Aorta (tissue), 5 donors: ENCODE measurements at regions not wholly inside any gene's neighbourhood (a gene's known extent, or its start where the extent isn't known, plus 50 kb on each side); places are given as distances from the start of the nearest gene placed in this dataset.

Source experiments
- ATAC-seq: fragments of 200-7000 bp; cut with Tn5 transposase; one replicate; pipeline ENCODE4 v1.9.1; 2022; ENCODE audit warnings: moderate library complexity; ENCODE audit not compliant: low FRiP score
- DNase-seq, 2 donors: peaks; one replicate each; pipeline ENCODE4 v3.0.0-alpha.2; 2020
- H3K27ac ChIP-seq, 2 donors: one replicate each; pipeline ENCODE4 v1.5.1; 2013; ENCODE audit warnings: low read length in 2 of 2, mild to moderate bottlenecking in 2 of 2, moderate library complexity in 2 of 2, control low read depth in 1 of 2, inconsistent platforms in 1 of 2, low read depth in 1 of 2
- H3K27me3 ChIP-seq, 2 donors: one replicate each; pipeline ENCODE4 v1.6.1; 2013; ENCODE audit warnings: control low read depth in 1 of 2, low read length in 1 of 2, mild to moderate bottlenecking in 1 of 2, moderate library complexity in 1 of 2; ENCODE audit not compliant: insufficient read depth in 2 of 2, control insufficient read depth in 1 of 2
- H3K36me3 ChIP-seq, 2 donors: one replicate each; pipeline ENCODE4 v1.6.1; 2013; ENCODE audit warnings: control low read depth in 1 of 2, low read length in 1 of 2, mild to moderate bottlenecking in 1 of 2; ENCODE audit not compliant: insufficient read depth in 2 of 2, control insufficient read depth in 1 of 2
- H3K4me1 ChIP-seq, 2 donors: one replicate each; pipeline ENCODE4 v1.6.1; 2013; ENCODE audit warnings: low read length in 2 of 2, control low read depth in 1 of 2, mild to moderate bottlenecking in 1 of 2, moderate library complexity in 1 of 2; ENCODE audit not compliant: insufficient read depth in 2 of 2, control insufficient read depth in 1 of 2
- H3K4me3 ChIP-seq, 2 donors: one replicate each; pipeline ENCODE4 v1.5.1; 2013; ENCODE audit warnings: low read length in 2 of 2, control low read depth in 1 of 2, mild to moderate bottlenecking in 1 of 2
- H3K9me3 ChIP-seq: one replicate; pipeline ENCODE4 v1.6.1; 2013; ENCODE audit warnings: mild to moderate bottlenecking, low read length; ENCODE audit not compliant: control insufficient read depth
- WGBS, 2 donors: extraction: QIAGEN DNeasy Blood & Tissue Kit; methylation state at CpG; one replicate each; pipeline ENCODE4 v1.1.7; 2013; 5-methylcytosine and 5-hydroxymethylcytosine counted together
- intact Hi-C, 2 donors: fragments of 100-400 bp; cut with DNase I; formaldehyde crosslinking; loops; one replicate each; pipeline versions ENCODE4 v1.14.2 to v1.15.0; 2022
- donor health status: healthy with polysubstance abuse.
- donor health status: Bipolar disorder and iron deficiency.
- donor health status: DM: no; HTN: no; CAD: no.
- donor health status: DM: no; HTN: no; CAD: no.
- donor health status: DM: yes; HTN: yes; CAD: no.

DNA sequence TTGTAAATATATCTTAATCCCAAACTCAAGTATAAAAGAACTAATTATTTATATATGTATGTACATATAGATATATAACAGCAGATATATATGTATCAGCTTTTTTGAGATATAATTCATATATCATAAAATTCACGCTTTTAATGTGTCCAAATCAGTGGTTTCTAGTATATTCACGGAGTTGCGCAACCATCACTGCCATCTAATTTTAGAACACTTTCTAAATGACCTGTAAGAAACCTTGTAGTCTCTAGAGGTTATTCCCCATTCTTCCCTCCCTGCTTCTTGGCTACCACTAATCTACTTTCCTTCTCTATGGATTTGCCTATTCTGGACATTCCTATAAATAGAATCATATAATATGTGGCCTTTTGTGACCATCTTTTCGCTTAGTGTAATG lies 163.5 kb upstream of the TCF4 start:
- H3K27me3 ChIP-seq: no peaks in the 10 kb centered on the region
- intact Hi-C loops: no loop called here
- no peaks in the 10 kb centered on the region for H3K36me3 ChIP-seq
- DNase-seq: no peak
- no peaks in the 10 kb centered on the region for H3K4me1 ChIP-seq
- H3K4me3 ChIP-seq: no peak overlapping the region
- H3K27ac ChIP-seq: no peak overlapping the region
- ATAC-seq: no peak
- 89% methylated on average over 4 of the region's 4 CpGs for WGBS, 2 donors
- H3K9me3 ChIP-seq: no peaks in the 10 kb centered on the region

DNA sequence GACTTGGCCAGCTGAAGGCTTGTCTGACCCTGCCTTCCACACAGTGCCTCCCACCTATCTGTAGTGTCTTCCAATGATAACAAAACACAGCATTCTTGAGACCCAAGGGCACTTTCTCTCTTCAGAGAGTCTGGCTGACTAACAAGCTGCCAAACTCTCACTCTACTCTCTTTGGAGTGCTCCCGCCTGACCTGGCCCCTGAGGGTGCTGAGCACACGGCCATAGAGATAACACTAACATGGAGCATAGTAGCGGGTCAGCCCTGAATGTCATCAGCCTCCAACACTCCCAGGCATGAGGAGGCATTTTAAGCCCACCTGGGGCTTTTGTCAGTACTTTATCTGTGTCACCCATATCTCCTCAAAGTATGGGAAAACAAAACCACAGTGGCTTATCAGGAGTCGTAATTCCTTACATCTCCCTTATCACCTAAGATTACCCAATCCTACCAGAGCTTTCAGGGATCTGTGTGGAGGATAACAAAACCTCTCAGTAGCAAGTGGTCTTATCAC lies 160.3 kb upstream of the TCF4 start:
- DNase-seq: no peak
- no peak for ATAC-seq
- no peaks in the 10 kb centered on the region for H3K36me3 ChIP-seq
- no peak overlapping the region for H3K27ac ChIP-seq
- no peaks in the 10 kb centered on the region for H3K4me1 ChIP-seq
- no peaks in the 10 kb centered on the region for H3K9me3 ChIP-seq
- WGBS, 2 donors: 88 to 93% methylated on average over 4 of the region's 4 CpGs
- no peaks in the 10 kb centered on the region for H3K27me3 ChIP-seq
- H3K4me3 ChIP-seq: no peak overlapping the region
- intact Hi-C loops: no loop called here

DNA sequence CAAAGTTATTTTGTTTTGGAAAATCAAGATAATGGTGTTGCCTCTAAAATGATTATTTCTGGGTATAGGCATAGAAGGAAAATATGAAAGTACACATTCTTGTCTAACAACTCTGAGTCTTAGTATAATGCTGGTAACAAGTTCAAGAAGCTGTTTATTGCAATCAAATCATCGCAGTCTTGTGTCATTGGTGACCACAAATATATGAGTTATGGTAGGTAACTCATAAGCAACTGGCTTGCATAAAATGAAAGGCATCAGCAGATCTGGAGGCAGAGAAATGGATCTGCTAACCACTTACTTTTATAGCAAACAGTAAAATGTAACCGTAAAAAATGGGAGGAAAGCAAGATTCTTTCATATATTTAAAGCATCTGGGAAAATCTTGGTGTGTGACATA lies 156.2 kb upstream of the TCF4 start:
- H3K27ac ChIP-seq: no peak overlapping the region
- no peaks in the 10 kb centered on the region for H3K27me3 ChIP-seq
- H3K36me3 ChIP-seq: no peaks in the 10 kb centered on the region
- intact Hi-C loops: no loop called here
- ATAC-seq (no peak), DNase-seq (no peak)
- H3K4me1 ChIP-seq: no peaks in the 10 kb centered on the region
- 90 to 93% methylated on average over 2 of the region's 2 CpGs for WGBS, 2 donors
- no peak overlapping the region for H3K4me3 ChIP-seq
- peaks cover 4% of the 10 kb centered on the region for H3K9me3 ChIP-seq

DNA sequence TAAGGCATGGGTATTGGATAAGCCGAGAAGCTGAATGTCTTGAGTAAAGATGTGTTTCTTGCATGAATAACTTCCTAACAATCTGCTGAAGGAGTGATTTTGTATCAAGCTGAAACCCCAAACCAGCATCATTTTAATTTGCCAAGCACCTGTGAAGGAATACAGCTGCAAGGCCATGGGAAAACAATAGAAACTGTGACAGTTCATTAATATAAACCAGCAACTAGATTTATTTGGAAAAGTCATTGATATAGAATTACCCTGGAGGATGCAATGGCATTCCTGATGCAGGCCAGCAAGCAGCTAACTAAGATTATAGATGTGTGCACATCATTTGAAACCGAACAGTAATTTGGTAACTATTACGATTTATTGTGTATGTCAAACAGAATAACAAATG lies 155.7 kb upstream of the TCF4 start:
- H3K4me3 ChIP-seq: no peak overlapping the region
- H3K36me3 ChIP-seq: no peaks in the 10 kb centered on the region
- 88 to 93% methylated on average over 3 of the region's 3 CpGs for WGBS, 2 donors
- no peaks in the 10 kb centered on the region for H3K4me1 ChIP-seq
- no peaks in the 10 kb centered on the region for H3K27me3 ChIP-seq
- intact Hi-C loops: no loop called here
- ATAC-seq (no peak), DNase-seq (no peak)
- H3K27ac ChIP-seq: no peak overlapping the region
- peaks cover 4% of the 10 kb centered on the region for H3K9me3 ChIP-seq

DNA sequence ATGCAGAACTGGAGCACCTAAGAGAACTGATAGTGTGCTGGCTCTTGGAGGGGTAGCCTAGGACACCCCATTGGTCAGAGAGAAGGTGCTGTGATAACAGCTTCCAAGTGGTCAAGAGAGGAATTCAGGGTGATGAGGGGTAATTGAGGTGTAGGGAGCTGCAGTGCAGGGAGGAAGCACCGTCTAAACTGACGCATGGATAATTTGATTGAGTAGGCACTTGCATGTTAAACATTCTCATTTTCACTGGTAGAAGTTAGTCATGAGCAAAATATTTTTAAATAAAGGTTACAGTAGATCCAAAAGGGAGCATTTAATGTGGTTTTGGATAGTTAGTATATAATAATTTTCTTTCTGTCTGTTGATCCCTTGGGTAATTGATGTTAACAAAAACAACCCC lies 155.1 kb upstream of the TCF4 start:
- Histone ChIP-seq H3K27ac (no peak overlapping the region), H3K4me1 (no peaks in the 10 kb centered on the region), H3K27me3 (no peaks in the 10 kb centered on the region), H3K4me3 (no peak overlapping the region), H3K36me3 (no peaks in the 10 kb centered on the region), H3K9me3 (peaks cover 4% of the 10 kb centered on the region)
- intact Hi-C loops: no loop called here
- 81 to 89% methylated on average over 2 of the region's 2 CpGs for WGBS, 2 donors
- DNase-seq: no peak
- ATAC-seq: no peak

DNA sequence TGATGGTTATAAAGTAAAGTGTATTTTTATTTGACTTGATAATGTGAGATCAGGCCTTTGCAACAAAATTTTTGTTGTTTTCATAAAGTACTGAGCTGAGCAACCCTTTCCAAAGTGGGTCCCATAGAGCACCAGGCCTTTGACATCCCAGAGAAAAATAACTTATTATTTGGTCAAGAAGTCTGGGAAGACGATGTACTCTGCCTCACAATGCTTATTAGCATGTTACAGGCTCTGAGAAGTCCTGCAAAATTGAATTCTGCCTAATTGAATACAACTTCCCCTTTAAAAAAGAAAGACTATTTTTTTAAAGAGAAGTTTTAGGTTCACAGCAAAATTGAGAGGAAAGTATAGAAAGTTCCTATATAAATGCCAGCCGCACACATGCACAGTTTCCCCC lies 151.5 kb upstream of the TCF4 start:
- WGBS, 2 donors: 79 to 91% methylated on average over 2 of the region's 2 CpGs
- no peak overlapping the region for H3K4me3 ChIP-seq

DNA sequence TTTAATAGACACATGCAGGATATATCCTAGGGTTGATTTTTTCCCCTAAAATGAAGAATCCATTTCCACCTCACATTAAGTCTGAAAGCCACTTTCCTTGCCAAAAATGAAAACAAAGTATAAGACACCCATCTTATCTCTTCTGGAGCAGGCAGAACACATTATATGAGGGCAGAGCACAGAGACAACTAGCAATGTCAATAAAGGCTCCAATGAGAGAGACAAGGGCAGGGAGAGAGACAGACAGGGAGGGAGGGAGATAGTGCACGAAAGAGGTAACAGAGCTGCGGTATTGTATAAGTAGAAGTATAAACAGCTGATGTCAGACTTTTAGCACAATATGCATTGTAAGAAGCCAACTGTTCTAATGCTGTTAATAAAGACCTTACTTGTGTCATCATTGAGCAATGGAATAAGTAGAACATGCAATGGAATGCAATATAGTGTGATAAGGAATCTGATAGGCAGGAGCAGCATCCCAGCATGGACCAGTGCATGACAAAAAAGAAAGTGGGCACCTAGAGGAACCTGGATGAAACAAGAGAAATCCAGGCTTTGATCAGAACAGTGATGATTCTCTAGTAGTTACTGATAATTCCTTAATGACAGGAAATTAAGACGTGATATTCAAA lies 150.6 kb upstream of the TCF4 start:
- intact Hi-C loops: no loop called here
- no peak for ATAC-seq
- H3K4me3 ChIP-seq: no peak overlapping the region
- H3K9me3 ChIP-seq: peaks cover 4% of the 10 kb centered on the region
- no peaks in the 10 kb centered on the region for H3K27me3 ChIP-seq
- H3K4me1 ChIP-seq: no peaks in the 10 kb centered on the region
- DNase-seq: no peak
- no peaks in the 10 kb centered on the region for H3K36me3 ChIP-seq
- 93 to 95% methylated on average over 3 of the region's 3 CpGs for WGBS, 2 donors
- H3K27ac ChIP-seq: no peak overlapping the region

More for the DNA sequence above, 151.5 kb upstream of the TCF4 start:
- Histone ChIP-seq H3K9me3 (peaks cover 4% of the 10 kb centered on the region), H3K36me3 (no peaks in the 10 kb centered on the region), H3K4me1 (no peaks in the 10 kb centered on the region), H3K27me3 (no peaks in the 10 kb centered on the region), H3K27ac (no peak overlapping the region)
- DNase-seq (no peak), ATAC-seq (no peak)
- intact Hi-C loops: no loop called here

DNA sequence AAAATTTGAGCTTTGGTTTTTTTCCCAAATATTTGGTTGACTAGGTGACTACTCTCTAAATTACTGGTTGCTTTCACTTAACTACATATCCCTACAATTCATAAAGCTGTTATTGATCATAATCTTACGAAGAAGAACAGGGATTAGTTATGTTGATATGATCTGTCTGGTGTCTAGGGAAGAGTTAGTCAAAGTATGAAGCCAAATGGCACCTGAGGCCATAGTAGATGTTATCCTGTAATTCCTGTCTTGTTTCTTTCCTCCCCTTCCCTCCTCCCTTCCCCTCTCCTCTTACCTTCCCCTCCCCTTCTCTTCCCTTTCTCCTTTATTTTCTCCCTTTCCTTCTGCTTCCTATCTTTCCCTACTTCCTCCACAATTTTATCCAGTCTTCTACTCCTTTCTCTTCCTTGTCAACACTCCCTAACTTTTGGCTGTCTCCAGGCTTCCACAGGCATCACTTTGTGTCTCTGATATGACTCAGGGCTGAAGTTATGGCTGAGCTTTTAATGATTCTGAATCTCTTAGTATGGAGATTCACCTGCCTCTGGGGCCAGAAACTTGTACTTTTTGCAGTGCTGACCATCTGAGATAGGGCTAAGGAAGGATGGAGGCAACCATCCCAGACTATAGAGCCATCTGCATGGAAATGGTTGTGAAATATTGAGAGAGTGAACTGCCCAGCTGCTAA lies 149.9 kb upstream of the TCF4 start:
- no peaks in the 10 kb centered on the region for H3K4me1 ChIP-seq
- no peak overlapping the region for H3K4me3 ChIP-seq
- ATAC-seq (no peak), DNase-seq (no peak)
- no peaks in the 10 kb centered on the region for H3K27me3 ChIP-seq
- peaks cover 4% of the 10 kb centered on the region for H3K9me3 ChIP-seq
- H3K36me3 ChIP-seq: no peaks in the 10 kb centered on the region
- no peak overlapping the region for H3K27ac ChIP-seq
- WGBS, 2 donors: 98 to 100% methylated on average over 1 of the region's 1 CpG
- intact Hi-C loops: no loop called here

DNA sequence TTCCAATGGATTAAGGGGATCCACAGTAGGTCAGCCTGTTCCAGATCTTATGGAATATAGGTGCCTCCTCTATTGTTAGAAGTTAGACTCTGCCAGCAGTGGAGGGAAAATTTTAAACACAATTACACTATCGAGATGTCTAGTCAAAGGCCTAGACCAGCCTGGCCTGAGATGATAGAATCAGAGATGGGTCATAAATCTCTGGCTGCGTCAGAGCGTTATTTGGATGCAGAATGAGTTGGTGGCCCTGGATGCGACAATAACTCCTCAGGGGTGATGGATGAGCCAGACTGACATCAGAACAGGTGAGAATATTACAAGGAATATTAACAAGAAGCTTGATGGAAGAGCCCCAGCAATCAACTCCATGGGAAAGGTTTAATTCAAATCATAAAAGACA lies 149.3 kb upstream of the TCF4 start:
- Histone ChIP-seq H3K9me3 (peaks cover 4% of the 10 kb centered on the region), H3K4me1 (no peaks in the 10 kb centered on the region), H3K36me3 (no peaks in the 10 kb centered on the region), H3K27me3 (no peaks in the 10 kb centered on the region), H3K27ac (no peak overlapping the region), H3K4me3 (no peak overlapping the region)
- WGBS, 2 donors: 95 to 96% methylated on average over 4 of the region's 4 CpGs
- intact Hi-C loops: no loop called here
- no peak for DNase-seq
- ATAC-seq: no peak
